ENCODE measurements at regions not wholly inside any gene's neighbourhood (a gene's known extent, or its start where the extent isn't known, plus 50 kb on each side); places are given as distances from the start of the nearest gene placed in this dataset.

GRCh38 chr15:80326270-80326669 lies 74.3 kb upstream of the CTXND1 start:
- Histone ChIP-seq H3K9me2 (replicated peaks; ENCODE audit: insufficient read depth) (no peaks in the 10 kb centered on the region), H2AFZ (no peak overlapping the region), H3K4me2 (no peak overlapping the region), H4K20me1 (ENCODE audit: insufficient read depth, poor library complexity, severe bottlenecking) (no peaks in the 10 kb centered on the region), H3K36me3 (replicated peaks; ENCODE audit: insufficient read depth, low read depth) (no peaks in the 10 kb centered on the region), H3K79me2 (no peaks in the 10 kb centered on the region), H3K9me3 (ENCODE audit: low read depth) (no peaks in the 10 kb centered on the region), H3K4me1 (ENCODE audit: insufficient read depth) (no peaks in the 10 kb centered on the region), H3K27ac (no peak overlapping the region), H3K27me3 (no peaks in the 10 kb centered on the region), H3K4me3 (no peak overlapping the region)
- 92% methylated on average over 2 of the region's 2 CpGs for WGBS (ENCODE audit: low lambda C conversion rate, missing lambda C conversion rate)
- no peak for TF ChIP-seq EZH2phosphoT487 (IDR thresholded peaks at IDR 0.05; ENCODE audit: low read depth, severe bottlenecking, unreplicated experiment)
- no peak for TF ChIP-seq EZH2 (IDR thresholded peaks at IDR 0.05; ENCODE audit: borderline replicate concordance)
- TF ChIP-seq, protein P1, sequence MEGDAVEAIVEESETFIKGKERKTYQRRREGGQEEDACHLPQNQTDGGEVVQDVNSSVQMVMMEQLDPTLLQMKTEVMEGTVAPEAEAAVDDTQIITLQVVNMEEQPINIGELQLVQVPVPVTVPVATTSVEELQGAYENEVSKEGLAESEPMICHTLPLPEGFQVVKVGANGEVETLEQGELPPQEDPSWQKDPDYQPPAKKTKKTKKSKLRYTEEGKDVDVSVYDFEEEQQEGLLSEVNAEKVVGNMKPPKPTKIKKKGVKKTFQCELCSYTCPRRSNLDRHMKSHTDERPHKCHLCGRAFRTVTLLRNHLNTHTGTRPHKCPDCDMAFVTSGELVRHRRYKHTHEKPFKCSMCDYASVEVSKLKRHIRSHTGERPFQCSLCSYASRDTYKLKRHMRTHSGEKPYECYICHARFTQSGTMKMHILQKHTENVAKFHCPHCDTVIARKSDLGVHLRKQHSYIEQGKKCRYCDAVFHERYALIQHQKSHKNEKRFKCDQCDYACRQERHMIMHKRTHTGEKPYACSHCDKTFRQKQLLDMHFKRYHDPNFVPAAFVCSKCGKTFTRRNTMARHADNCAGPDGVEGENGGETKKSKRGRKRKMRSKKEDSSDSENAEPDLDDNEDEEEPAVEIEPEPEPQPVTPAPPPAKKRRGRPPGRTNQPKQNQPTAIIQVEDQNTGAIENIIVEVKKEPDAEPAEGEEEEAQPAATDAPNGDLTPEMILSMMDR (IDR thresholded peaks at IDR 0.05; ENCODE audit: poor library complexity), result no peak
- DNase-seq (ENCODE audit: low spot score), result no peak

- Histone ChIP-seq H3K27me3 (no peaks in the 10 kb centered on the region), H3K4me2 (no peak overlapping the region), H3K36me3 (replicated peaks; ENCODE audit: insufficient read depth, low read depth) (no peaks in the 10 kb centered on the region), H3K9me3 (ENCODE audit: low read depth) (no peaks in the 10 kb centered on the region), H2AFZ (no peak overlapping the region), H3K4me3 (no peak overlapping the region), H3K9me2 (replicated peaks; ENCODE audit: insufficient read depth) (no peaks in the 10 kb centered on the region), H3K4me1 (ENCODE audit: insufficient read depth) (no peaks in the 10 kb centered on the region), H4K20me1 (ENCODE audit: insufficient read depth, poor library complexity, severe bottlenecking) (no peaks in the 10 kb centered on the region), H3K27ac (no peak overlapping the region), H3K79me2 (no peaks in the 10 kb centered on the region)
- TF ChIP-seq EZH2 (IDR thresholded peaks at IDR 0.05; ENCODE audit: borderline replicate concordance) (no peak), EZH2phosphoT487 (IDR thresholded peaks at IDR 0.05; ENCODE audit: low read depth, severe bottlenecking, unreplicated experiment) (no peak)
- TF ChIP-seq, protein P1 (IDR thresholded peaks at IDR 0.05; ENCODE audit: poor library complexity), result no peak
- 97% methylated on average over 5 of the region's 5 CpGs for WGBS (ENCODE audit: low lambda C conversion rate, missing lambda C conversion rate)
- no peak for DNase-seq (ENCODE audit: low spot score)
Observed at GRCh38 chr15:80328496-80328895, 75.7 kb upstream of the ARNT2 start.

GRCh38 chr15:80331886-80332406 lies 72.2 kb upstream of the ARNT2 start:
- Histone ChIP-seq H3K9me3 (ENCODE audit: low read depth) (no peaks in the 10 kb centered on the region), H3K9me2 (replicated peaks; ENCODE audit: insufficient read depth) (no peaks in the 10 kb centered on the region), H3K79me2 (no peaks in the 10 kb centered on the region), H3K4me1 (ENCODE audit: insufficient read depth) (no peaks in the 10 kb centered on the region), H3K27me3 (no peaks in the 10 kb centered on the region), H4K20me1 (ENCODE audit: insufficient read depth, poor library complexity, severe bottlenecking) (no peaks in the 10 kb centered on the region), H3K27ac (no peak overlapping the region), H3K36me3 (replicated peaks; ENCODE audit: insufficient read depth, low read depth) (no peaks in the 10 kb centered on the region), H3K4me3 (no peak overlapping the region), H3K4me2 (no peak overlapping the region), H2AFZ (no peak overlapping the region)
- 94% methylated on average over 28 of the region's 28 CpGs for WGBS (ENCODE audit: low lambda C conversion rate, missing lambda C conversion rate)
- no peak for DNase-seq (ENCODE audit: low spot score)
- no peak for TF ChIP-seq EZH2 (IDR thresholded peaks at IDR 0.05; ENCODE audit: borderline replicate concordance)

- no peaks in the 10 kb centered on the region for H3K36me3 ChIP-seq (replicated peaks; ENCODE audit: insufficient read depth, low read depth)
- no peak overlapping the region for H3K4me3 ChIP-seq
- H3K27ac ChIP-seq, result no peak overlapping the region
- DNase-seq (ENCODE audit: low spot score), result no peak
- TF ChIP-seq EZH2 (IDR thresholded peaks at IDR 0.05; ENCODE audit: borderline replicate concordance), result no peak
- H4K20me1 ChIP-seq (ENCODE audit: insufficient read depth, poor library complexity, severe bottlenecking), result no peaks in the 10 kb centered on the region
- WGBS (ENCODE audit: low lambda C conversion rate, missing lambda C conversion rate), result 81% methylated on average over 4 of the region's 4 CpGs
- H3K27me3 ChIP-seq, result no peaks in the 10 kb centered on the region
- no peaks in the 10 kb centered on the region for H3K4me1 ChIP-seq (ENCODE audit: insufficient read depth)
- no peaks in the 10 kb centered on the region for H3K9me3 ChIP-seq (ENCODE audit: low read depth)
- no peaks in the 10 kb centered on the region for H3K79me2 ChIP-seq
- no peaks in the 10 kb centered on the region for H3K9me2 ChIP-seq (replicated peaks; ENCODE audit: insufficient read depth)
- no peak overlapping the region for H3K4me2 ChIP-seq
- no peak overlapping the region for H2AFZ ChIP-seq
Observed at GRCh38 chr15:80333261-80333660, 70.9 kb upstream of the ARNT2 start.
